Astrocyte (in vitro differentiated cells and primary cell): ENCODE measurements at regions not wholly inside any gene's neighbourhood (a gene's known extent, or its start where the extent isn't known, plus 50 kb on each side); places are given as distances from the start of the nearest gene placed in this dataset.

Experiments used
- DNase-seq: peaks from one replicate; pipeline ENCODE4 v3.0.0-alpha.2; 2010; ENCODE audit warnings: low read depth
- FAIRE-seq: peaks from 2 replicates; lab custom pipeline; 2011; peaks lifted over from hg19 to GRCh38; lab: Jason Lieb, UNC
- H2AFZ ChIP-seq: 2 replicates; pipeline ENCODE4 v1.6.0; 2012; ENCODE audit warnings: low read depth, low read length, inconsistent platforms
- H3K27ac ChIP-seq: 2 replicates; pipeline ENCODE4 v1.5.1; 2011; ENCODE audit warnings: low read depth, low read length, inconsistent platforms
- H3K27me3 ChIP-seq: 2 replicates; pipeline ENCODE4 v1.6.0; 2011; ENCODE audit warnings: low read length, inconsistent platforms; ENCODE audit not compliant: insufficient read depth
- H3K36me3 ChIP-seq: 2 replicates; pipeline ENCODE4 v1.5.1; 2011; ENCODE audit warnings: low read length, inconsistent platforms; ENCODE audit not compliant: insufficient read depth
- H3K4me1 ChIP-seq: 2 replicates; pipeline ENCODE4 v1.5.1; 2011; ENCODE audit warnings: low read length, inconsistent platforms; ENCODE audit not compliant: insufficient read depth
- H3K4me2 ChIP-seq: 2 replicates; pipeline ENCODE4 v1.6.0; 2012; ENCODE audit warnings: low read length, inconsistent platforms
- H3K4me3 ChIP-seq: 2 replicates; pipeline ENCODE4 v1.5.1; 2011; ENCODE audit warnings: low read depth, mild to moderate bottlenecking, low read length, inconsistent platforms; ENCODE audit not compliant: insufficient read depth
- H3K79me2 ChIP-seq: 2 replicates; pipeline ENCODE4 v1.6.0; 2012; ENCODE audit warnings: mild to moderate bottlenecking, low read length, inconsistent platforms; ENCODE audit not compliant: insufficient read depth
- H3K9ac ChIP-seq: 2 replicates; pipeline ENCODE4 v1.6.0; 2012; ENCODE audit warnings: mild to moderate bottlenecking, low read length, inconsistent platforms
- H3K9me3 ChIP-seq: 2 replicates; pipeline ENCODE4 v1.5.1; 2012; ENCODE audit warnings: low read depth, mild to moderate bottlenecking, low read length, inconsistent platforms; ENCODE audit not compliant: insufficient read depth
- H4K20me1 ChIP-seq: 2 replicates; pipeline ENCODE4 v1.6.0; 2012; ENCODE audit warnings: low read length, inconsistent platforms; ENCODE audit not compliant: insufficient read depth
- H3K27ac Mint-ChIP-seq: one replicate; pipeline ENCODE4 v1.8.0; 2021; ENCODE audit warnings: mild to moderate bottlenecking, mixed read lengths; ENCODE audit not compliant: unreplicated experiment
- H3K27me3 Mint-ChIP-seq: one replicate; pipeline ENCODE4 v1.8.0; 2021; ENCODE audit warnings: low read depth, mixed read lengths; ENCODE audit not compliant: unreplicated experiment
- H3K36me3 Mint-ChIP-seq: one replicate; pipeline ENCODE4 v1.8.0; 2021; ENCODE audit warnings: low read depth, mixed read lengths; ENCODE audit not compliant: unreplicated experiment
- H3K4me1 Mint-ChIP-seq: one replicate; pipeline ENCODE4 v1.8.0; 2021; ENCODE audit warnings: low read depth, mixed read lengths; ENCODE audit not compliant: unreplicated experiment
- H3K4me3 Mint-ChIP-seq: one replicate; pipeline ENCODE4 v1.8.0; 2021; ENCODE audit warnings: mild to moderate bottlenecking, moderate library complexity, mixed read lengths; ENCODE audit not compliant: unreplicated experiment
- H3K9me3 Mint-ChIP-seq: one replicate; pipeline ENCODE4 v1.8.0; 2021; ENCODE audit warnings: mild to moderate bottlenecking, mixed read lengths; ENCODE audit not compliant: unreplicated experiment
- CTCF ChIP-seq: IDR thresholded peaks from 2 replicates; pipeline ENCODE4 v1.5.1; 2011; ENCODE audit warnings: low read depth, mild to moderate bottlenecking, inconsistent platforms, low read length, moderate library complexity; ENCODE audit not compliant: insufficient read depth
- EZH2 ChIP-seq: IDR thresholded peaks from 2 replicates; pipeline ENCODE4 v1.6.1; 2012; ENCODE audit warnings: mild to moderate bottlenecking, low read length, inconsistent platforms; ENCODE audit not compliant: insufficient read depth

- no peak for DNase-seq
- H3K27me3 ChIP-seq, result no peaks in the 10 kb centered on the region
- no peaks in the 10 kb centered on the region for H4K20me1 ChIP-seq
- H3K9ac ChIP-seq, result no peak overlapping the region
- H3K27ac Mint-ChIP-seq, result no peak overlapping the region
- H3K4me3 ChIP-seq, result no peak overlapping the region
- no peak overlapping the region for H2AFZ ChIP-seq
- H3K27me3 Mint-ChIP-seq, result no peaks in the 10 kb centered on the region
- H3K4me2 ChIP-seq, result no peak overlapping the region
- H3K36me3 ChIP-seq, result no peaks in the 10 kb centered on the region
- H3K36me3 Mint-ChIP-seq, result no peaks in the 10 kb centered on the region
- no peaks in the 10 kb centered on the region for H3K4me1 ChIP-seq
- no peak for TF ChIP-seq CTCF
- no peak for TF ChIP-seq EZH2
- H3K9me3 Mint-ChIP-seq, result no peaks in the 10 kb centered on the region
- no peak overlapping the region for H3K27ac ChIP-seq
- no peaks in the 10 kb centered on the region for H3K4me1 Mint-ChIP-seq
- H3K9me3 ChIP-seq, result no peaks in the 10 kb centered on the region
- H3K79me2 ChIP-seq, result no peaks in the 10 kb centered on the region
- no peak for FAIRE-seq
- no peak overlapping the region for H3K4me3 Mint-ChIP-seq
These were observed 312.2 kb downstream of the ATXN7L3B start for GRCh38 chr12:74849801-74850200.

GRCh38 chr12:74871817-74872216 lies 334.2 kb downstream of the ATXN7L3B start:
- FAIRE-seq (no peak), DNase-seq (no peak)
- H3K4me3 ChIP-seq, result no peak overlapping the region
- Mint-ChIP-seq H3K4me3 (no peak overlapping the region), H3K36me3 (no peaks in the 10 kb centered on the region), H3K27me3 (no peaks in the 10 kb centered on the region), H3K27ac (no peak overlapping the region), H3K4me1 (no peaks in the 10 kb centered on the region), H3K9me3 (peaks cover 6% of the 10 kb centered on the region)
- no peaks in the 10 kb centered on the region for H3K27me3 ChIP-seq
- H3K4me1 ChIP-seq, result no peaks in the 10 kb centered on the region
- H3K36me3 ChIP-seq, result no peaks in the 10 kb centered on the region
- no peak for TF ChIP-seq EZH2
- no peak for TF ChIP-seq CTCF
- no peak overlapping the region for H3K27ac ChIP-seq
- H4K20me1 ChIP-seq, result no peaks in the 10 kb centered on the region
- no peak overlapping the region for H3K4me2 ChIP-seq
- no peak overlapping the region for H2AFZ ChIP-seq
- no peaks in the 10 kb centered on the region for H3K9me3 ChIP-seq
- no peak overlapping the region for H3K9ac ChIP-seq
- H3K79me2 ChIP-seq, result no peaks in the 10 kb centered on the region

GRCh38 chr12:74885775-74886174 lies 323.9 kb downstream of the KCNC2 start:
- H3K79me2 ChIP-seq, result no peaks in the 10 kb centered on the region
- H3K4me3 ChIP-seq, result no peak overlapping the region
- Mint-ChIP-seq H3K27me3 (no peaks in the 10 kb centered on the region), H3K4me1 (peaks cover 14% of the 10 kb centered on the region), H3K27ac (no peak overlapping the region), H3K4me3 (no peak overlapping the region), H3K36me3 (no peaks in the 10 kb centered on the region), H3K9me3 (no peaks in the 10 kb centered on the region)
- DNase-seq, result no peak
- H3K4me1 ChIP-seq, result peaks cover 18% of the 10 kb centered on the region
- H4K20me1 ChIP-seq, result no peaks in the 10 kb centered on the region
- no peak overlapping the region for H3K27ac ChIP-seq
- H3K36me3 ChIP-seq, result no peaks in the 10 kb centered on the region
- TF ChIP-seq CTCF (no peak), EZH2 (no peak)
- no peak overlapping the region for H3K4me2 ChIP-seq
- H2AFZ ChIP-seq, result no peak overlapping the region
- no peaks in the 10 kb centered on the region for H3K27me3 ChIP-seq
- H3K9me3 ChIP-seq, result no peaks in the 10 kb centered on the region
- FAIRE-seq, result no peak
- no peak overlapping the region for H3K9ac ChIP-seq
